ENCODE measurements at regions not wholly inside any gene's neighbourhood (a gene's known extent, or its start where the extent isn't known, plus 50 kb on each side); places are given as distances from the start of the nearest gene placed in this dataset.

- no peak for DNase-seq
Observed at GRCh38 chr3:30945291-30945690, 50.8 kb upstream of the GADL1 start.

GRCh38 chr3:30948426-30948825 is 54.0 kb upstream of the GADL1 start:
- no peak for DNase-seq

- no peak for DNase-seq
Observed at GRCh38 chr3:30951826-30952225, 57.4 kb upstream of the GADL1 start.

- no peak for DNase-seq
Observed at GRCh38 chr3:30952786-30953185, 58.3 kb upstream of the GADL1 start.

GRCh38 chr3:30954426-30954825 is 60.0 kb upstream of the GADL1 start:
- no peak for DNase-seq

GRCh38 chr3:30962084-30962483 is 67.6 kb upstream of the GADL1 start:
- no peak for DNase-seq

GRCh38 chr3:30962493-30962892 is 68.0 kb upstream of the GADL1 start:
- no peak for DNase-seq

GRCh38 chr3:30963223-30963722 is 68.8 kb upstream of the GADL1 start:
- no peak for DNase-seq

- no peak for DNase-seq
Observed at GRCh38 chr3:30964612-30965011, 70.2 kb upstream of the GADL1 start.

GRCh38 chr3:30966896-30967295 is 72.4 kb upstream of the GADL1 start:
- no peak for DNase-seq

GRCh38 chr3:30970183-30970582 is 75.7 kb upstream of the GADL1 start:
- DNase-seq: no peak

GRCh38 chr3:30972449-30972848 is 78.0 kb upstream of the GADL1 start:
- no peak for DNase-seq

- no peak for DNase-seq
Observed at GRCh38 chr3:30974071-30974470, 79.6 kb upstream of the GADL1 start.

GRCh38 chr3:30977592-30977991 is 83.1 kb upstream of the GADL1 start:
- DNase-seq: no peak

- no peak for DNase-seq
Observed at GRCh38 chr3:30980993-30981392, 86.5 kb upstream of the GADL1 start.

- no peak for DNase-seq
Observed at GRCh38 chr3:30982416-30983075, 88.1 kb upstream of the GADL1 start.

GRCh38 chr3:30984855-30985749 is 90.6 kb upstream of the GADL1 start:
- DNase-seq: no peak

- no peak for DNase-seq
Observed at GRCh38 chr3:30986551-30986950, 92.1 kb upstream of the GADL1 start.

- no peak for DNase-seq
Observed at GRCh38 chr3:30988769-30989168, 94.3 kb upstream of the GADL1 start.

- DNase-seq: peak; percentile 4
Observed at GRCh38 chr3:30989276-30990030, 95.0 kb upstream of the GADL1 start.

GRCh38 chr3:30996467-30996866 is 102.0 kb upstream of the GADL1 start:
- no peak for DNase-seq

GRCh38 chr3:31002730-31003129 is 108.3 kb upstream of the GADL1 start:
- DNase-seq: no peak

GRCh38 chr3:31004025-31004678 is 109.7 kb upstream of the GADL1 start:
- peak; percentile 3 for DNase-seq
